A549 (cell line): ENCODE measurements at regions not wholly inside any gene's neighbourhood (a gene's known extent, or its start where the extent isn't known, plus 50 kb on each side); places are given as distances from the start of the nearest gene placed in this dataset.
"Not testable (repeated sequence)": the region's sequence is repeated elsewhere in the genome, so short reads cannot be mapped to it uniquely, and the experiment has no call there.

Source experiments
- ATAC-seq, 2 experiments: fragments of 200-7000 bp in 1 of 2; fragments of >200 bp in 1 of 2; cut with Nextera tagmentation in 1 of 2; cut with Tn5 transposase in 1 of 2; 3 replicates each; pipeline versions ENCODE4 v1.8.0 to v1.9.1; 2018 to 2020; ENCODE audit warnings: mild to moderate bottlenecking in 1 of 2, moderate library complexity in 1 of 2
- CTCF ChIA-PET: fragments of 300-600 bp; sonication (Branson Sonifier 250); formaldehyde crosslinking; extraction: SDS; loops from one replicate; lab custom pipeline; 2021; ENCODE audit warnings: antibody characterized with exemption, inconsistent platforms; lab: Yijun Ruan, JAX
- POLR2A ChIA-PET: fragments of 350-600 bp; formaldehyde crosslinking; extraction: SDS; loops from one replicate; lab custom pipeline; 2021; ENCODE audit warnings: antibody characterized with exemption, inconsistent platforms; lab: Yijun Ruan, JAX
- DNase-seq, 2 experiments: peaks; one replicate each; pipeline versions ENCODE4 v3.0.0 to v3.0.0-alpha.2; 2011 to 2016; ENCODE audit warnings: low read depth in 1 of 2, low spot score in 1 of 2
- FAIRE-seq: peaks from 2 replicates; lab custom pipeline; 2011; peaks lifted over from hg19 to GRCh38; lab: Jason Lieb, UNC
- H3K27ac ChIP-seq, 2 experiments: fragments of >200 bp; sonication (Bioruptor Twin); formaldehyde crosslinking; 3 replicates each; pipeline ENCODE4 v1.5.1; 2016 to 2017
- H3K4me1 ChIP-seq: fragments of >200 bp; sonication (Bioruptor Twin); formaldehyde crosslinking; 3 replicates; pipeline ENCODE4 v1.6.1; 2016
- H3K4me2 ChIP-seq: fragments of >200 bp; sonication (Bioruptor Twin); formaldehyde crosslinking; 3 replicates; pipeline ENCODE4 v1.6.1; 2016
- H3K4me3 ChIP-seq: fragments of >200 bp; sonication (Bioruptor Twin); formaldehyde crosslinking; 3 replicates; pipeline ENCODE4 v1.5.1; 2016
- H3K9me3 ChIP-seq: fragments of >200 bp; sonication (Bioruptor Twin); formaldehyde crosslinking; 3 replicates; pipeline ENCODE4 v1.6.1; 2016
- ATOH8 ChIP-seq: fragments of 250-450 bp; sonication (Bioruptor Pico); IDR thresholded peaks from 2 replicates; pipeline ENCODE4 v1.5.0; 2020; ENCODE audit warnings: low read depth, mild to moderate bottlenecking, moderate library complexity
- BHLHE40 ChIP-seq: IDR thresholded peaks from 2 replicates; pipeline ENCODE4 v1.6.1; 2012; ENCODE audit warnings: low read depth, low read length, inconsistent platforms
- CBX8 ChIP-seq: fragments of 200-600 bp; sonication (generic); IDR thresholded peaks from 2 replicates; pipeline ENCODE4 v1.6.1; 2016
- CEBPB ChIP-seq, 2 experiments: fragments of >200 bp in 1 of 2; sonication (Bioruptor Twin) in 1 of 2; formaldehyde crosslinking in 1 of 2; IDR thresholded peaks; 2 replicates each; pipeline ENCODE4 v1.6.1; 2012 to 2016
- EHMT2 ChIP-seq: fragments of 200-600 bp; sonication (generic); IDR thresholded peaks from 2 replicates; pipeline ENCODE4 v1.6.1; 2016; ENCODE audit warnings: antibody characterized with exemption, low read depth, mild to moderate bottlenecking, moderate library complexity
- ELK1 ChIP-seq: fragments of 150-350 bp; IDR thresholded peaks from 2 replicates; pipeline ENCODE4 v1.6.1; 2014; ENCODE audit warnings: low read depth, mild to moderate bottlenecking, low read length
- HDAC2 ChIP-seq: fragments of 200-600 bp; sonication (generic); IDR thresholded peaks from 2 replicates; pipeline ENCODE4 v1.6.1; 2016
- JUN ChIP-seq, 2 experiments: fragments of >200 bp; sonication (Bioruptor Twin); formaldehyde crosslinking; IDR thresholded peaks; 2 replicates in 1 of 2; 3 replicates in 1 of 2; pipeline ENCODE4 v1.6.1; 2016 to 2017
- KDM5A ChIP-seq: fragments of 200-600 bp; sonication (generic); IDR thresholded peaks from 2 replicates; pipeline ENCODE4 v1.6.1; 2016; ENCODE audit warnings: antibody characterized with exemption, mild to moderate bottlenecking
- MAFK ChIP-seq: fragments of 450-650 bp; IDR thresholded peaks from 2 replicates; pipeline ENCODE4 v1.6.1; 2014; ENCODE audit not compliant: partially characterized antibody
- MAX ChIP-seq: IDR thresholded peaks from 2 replicates; pipeline ENCODE4 v1.6.1; 2012
- MYC ChIP-seq: IDR thresholded peaks from 2 replicates; pipeline ENCODE4 v1.6.1; 2012; ENCODE audit warnings: mild to moderate bottlenecking, inconsistent platforms, low read length, improper control_type of control experiment, borderline replicate concordance
- NPAS2 ChIP-seq: fragments of 250-450 bp; sonication (Bioruptor Pico); IDR thresholded peaks from 2 replicates; pipeline ENCODE4 v1.8.0; 2022; ENCODE audit warnings: mild to moderate bottlenecking, moderate library complexity, borderline replicate concordance
- NR3C1 ChIP-seq: fragments of >200 bp; sonication (Bioruptor Twin); formaldehyde crosslinking; IDR thresholded peaks from 3 replicates; pipeline ENCODE4 v1.6.1; 2017
- POLR2AphosphoS2 ChIP-seq: conservative IDR thresholded peaks from 2 replicates; pipeline ENCODE4 v1.6.1; 2012; ENCODE audit warnings: low read length, improper control_type of control experiment, inconsistent platforms
- REST ChIP-seq: fragments of 200-600 bp; sonication (generic); IDR thresholded peaks from 2 replicates; pipeline ENCODE4 v1.6.1; 2016; ENCODE audit warnings: antibody characterized with exemption, mild to moderate bottlenecking, moderate library complexity
- SMC3 ChIP-seq: fragments of >200 bp; sonication (Bioruptor Twin); formaldehyde crosslinking; IDR thresholded peaks from 3 replicates; pipeline ENCODE4 v1.6.1; 2018; ENCODE audit warnings: inconsistent platforms
- SREBF2 ChIP-seq: fragments of 450-650 bp; IDR thresholded peaks from 2 replicates; pipeline ENCODE4 v1.6.1; 2014; ENCODE audit warnings: mild to moderate bottlenecking, moderate library complexity
- TP53 ChIP-seq: fragments of 250-450 bp; sonication (Bioruptor Pico); IDR thresholded peaks from 2 replicates; pipeline ENCODE4 v1.5.0; 2021; ENCODE audit warnings: mild to moderate bottlenecking, moderate library complexity
- ZFP36 ChIP-seq: fragments of 450-650 bp; IDR thresholded peaks from 2 replicates; pipeline ENCODE4 v1.6.1; 2014; ENCODE audit warnings: borderline replicate concordance; ENCODE audit not compliant: partially characterized antibody
- WGBS: methylation state at CpG from one replicate; pipeline ENCODE4 v1.1.6; 2017; ENCODE audit errors: missing lambda C conversion rate; 5-methylcytosine and 5-hydroxymethylcytosine counted together
- TF ChIP-seq, protein P1 (sequence below): fragments of >200 bp; sonication (Bioruptor Twin); formaldehyde crosslinking; IDR thresholded peaks from 3 replicates; pipeline ENCODE4 v1.6.1; 2016
- TF ChIP-seq, protein P2 (sequence below): fragments of >200 bp; sonication (Bioruptor Twin); formaldehyde crosslinking; IDR thresholded peaks from 2 replicates; pipeline ENCODE4 v1.6.1; 2016

- FAIRE-seq, result no peak
- no peak for DNase-seq
- Histone ChIP-seq H3K9me3 (no peaks in the 10 kb centered on the region), H3K4me2 (no peak overlapping the region), H3K27ac (no peak overlapping the region), H3K4me3 (no peak overlapping the region), H3K4me1 (no peaks in the 10 kb centered on the region)
- ChIA-PET CTCF (no interaction called here), POLR2A (no interaction called here)
- WGBS, result 2% methylated on average over 4 of the region's 4 CpGs
- ATAC-seq, result no peak
- TF ChIP-seq ZFP36 (no peak), MAX (no peak), KDM5A (no peak), ATOH8 (CRISPR knock-in tag) (no peak), HDAC2 (no peak), NPAS2 (no peak), SREBF2 (no peak), EHMT2 (no peak), NR3C1 (no peak), SMC3 (no peak), TP53 (no peak), BHLHE40 (no peak)
- TF ChIP-seq, protein P1, sequence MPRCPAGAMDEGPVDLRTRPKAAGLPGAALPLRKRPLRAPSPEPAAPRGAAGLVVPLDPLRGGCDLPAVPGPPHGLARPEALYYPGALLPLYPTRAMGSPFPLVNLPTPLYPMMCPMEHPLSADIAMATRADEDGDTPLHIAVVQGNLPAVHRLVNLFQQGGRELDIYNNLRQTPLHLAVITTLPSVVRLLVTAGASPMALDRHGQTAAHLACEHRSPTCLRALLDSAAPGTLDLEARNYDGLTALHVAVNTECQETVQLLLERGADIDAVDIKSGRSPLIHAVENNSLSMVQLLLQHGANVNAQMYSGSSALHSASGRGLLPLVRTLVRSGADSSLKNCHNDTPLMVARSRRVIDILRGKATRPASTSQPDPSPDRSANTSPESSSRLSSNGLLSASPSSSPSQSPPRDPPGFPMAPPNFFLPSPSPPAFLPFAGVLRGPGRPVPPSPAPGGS, result no peak
Observed at GRCh38 chrX:3479026-3479425, 132.6 kb upstream of the MXRA5 start.

- H3K9me3 ChIP-seq, result no peaks in the 10 kb centered on the region
- FAIRE-seq (no peak), ATAC-seq (no peak), DNase-seq (no peak)
- no peak overlapping the region for H3K4me2 ChIP-seq
- no peak for TF ChIP-seq MAFK
- TF ChIP-seq CEBPB (IDR thresholded peaks at IDR 0.05), result no peak
- no peak for TF ChIP-seq SMC3
- TF ChIP-seq CBX8, result no peak
- no peak for TF ChIP-seq POLR2AphosphoS2
- TF ChIP-seq MYC, result no peak
- no peak for TF ChIP-seq NPAS2
- TF ChIP-seq, protein P2, sequence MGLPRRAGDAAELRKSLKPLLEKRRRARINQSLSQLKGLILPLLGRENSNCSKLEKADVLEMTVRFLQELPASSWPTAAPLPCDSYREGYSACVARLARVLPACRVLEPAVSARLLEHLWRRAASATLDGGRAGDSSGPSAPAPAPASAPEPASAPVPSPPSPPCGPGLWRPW, result no peak
- TF ChIP-seq REST, result no peak
- TF ChIP-seq JUN (IDR thresholded peaks at IDR 0.05), result no peak
- no peak for TF ChIP-seq ELK1
- CTCF ChIA-PET, result interaction anchor here (1.2 kb wide), 1 partner anchor 72 kb away, joined by 4 read pairs; no protein-coding TSS in a partner anchor
- no peak overlapping the region for H3K27ac ChIP-seq
- WGBS, result 21% methylated on average over 4 of the region's 4 CpGs
- no peaks in the 10 kb centered on the region for H3K4me1 ChIP-seq
- no peak overlapping the region for H3K4me3 ChIP-seq
- POLR2A ChIA-PET, result interaction anchor here (0.5 kb wide), 1 partner anchor 533 kb away, joined by 3 read pairs; no protein-coding TSS in a partner anchor
Observed at GRCh38 chrX:3476973-3477372, 130.5 kb upstream of the MXRA5 start.

DNA sequence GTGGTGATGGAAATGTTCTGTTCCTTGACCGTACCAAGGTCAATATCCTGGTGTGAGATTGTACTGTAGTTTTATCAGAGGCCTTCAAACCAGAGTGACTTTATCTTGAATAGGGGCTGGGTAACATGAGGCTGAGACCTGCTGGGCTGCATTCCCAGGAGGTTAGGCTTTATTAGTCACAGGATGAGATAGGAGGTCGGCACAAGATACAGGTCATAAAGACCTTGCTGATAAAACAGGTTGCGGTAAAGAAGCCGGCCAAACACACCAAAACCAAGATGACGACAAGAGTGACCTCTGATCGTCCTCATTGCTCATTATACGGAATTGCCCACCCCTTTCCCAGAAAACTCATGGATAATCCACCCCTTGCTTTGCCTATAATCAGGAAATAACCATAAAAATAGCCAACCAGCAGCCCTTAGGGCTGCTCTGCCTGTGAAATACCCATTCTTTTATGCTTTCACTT is 123.8 kb upstream of the MXRA5 start:
- ATAC-seq, FAIRE-seq, POLR2A ChIA-PET, H3K9me3 ChIP-seq, H3K4me1 ChIP-seq, CTCF ChIA-PET, H3K4me2 ChIP-seq, DNase-seq, H3K4me3 ChIP-seq, H3K27ac ChIP-seq: not testable (repeated sequence)
- WGBS, result 31% methylated on average over 7 of the region's 7 CpGs
